GM12891 (cell line): ENCODE measurements at regions not wholly inside any gene's neighbourhood (a gene's known extent, or its start where the extent isn't known, plus 50 kb on each side); places are given as distances from the start of the nearest gene placed in this dataset.
"Not testable (repeated sequence)": the region's sequence is repeated elsewhere in the genome, so short reads cannot be mapped to it uniquely, and the experiment has no call there.

ENCODE experiments used
- PAX5 ChIP-seq: IDR thresholded peaks from 2 replicates; pipeline ENCODE4 v1.6.1; 2011; ENCODE audit warnings: low read length, moderate library complexity, mild to moderate bottlenecking; ENCODE audit not compliant: insufficient read depth, severe bottlenecking
- POLR2A ChIP-seq: IDR thresholded peaks from 2 replicates; pipeline ENCODE4 v1.6.1; 2011; ENCODE audit warnings: low read depth, low read length, control low read depth
- POLR2AphosphoS5 ChIP-seq: IDR thresholded peaks from 2 replicates; pipeline ENCODE4 v1.6.1; 2011; ENCODE audit warnings: low read depth, low read length, control low read depth
- SPI1 ChIP-seq: IDR thresholded peaks from 2 replicates; pipeline ENCODE4 v1.6.1; 2011; ENCODE audit warnings: low read depth, low read length, control low read depth
- TAF1 ChIP-seq: IDR thresholded peaks from 2 replicates; pipeline ENCODE4 v1.6.1; 2011; ENCODE audit warnings: low read depth, low read length, control low read depth

DNA sequence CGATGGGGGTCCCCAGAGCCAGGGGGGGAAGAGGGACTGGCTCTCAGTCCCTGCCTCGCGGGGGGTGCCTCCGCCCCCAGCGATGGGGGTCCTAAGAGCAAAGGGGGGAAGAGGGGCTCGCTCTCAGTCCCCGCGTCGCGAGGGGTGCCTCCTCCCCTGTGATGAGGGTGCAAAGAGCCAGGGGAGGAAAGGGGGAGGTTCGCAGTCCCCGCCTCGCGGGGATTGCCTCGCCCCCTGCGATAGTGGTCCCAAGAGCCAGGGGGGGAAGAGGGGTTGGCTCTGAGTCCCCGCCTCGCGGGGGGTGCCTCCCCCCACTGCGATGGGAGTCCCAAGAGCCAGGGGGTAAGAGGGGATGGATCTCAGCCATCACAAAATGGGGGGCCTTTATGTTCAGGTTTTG lies 168.5 kb downstream of the ATP6V0E2 start:
- TF ChIP-seq POLR2A, TAF1, POLR2AphosphoS5, SPI1, PAX5: not testable (repeated sequence)
